A549 (cell line): ENCODE measurements at regions not wholly inside any gene's neighbourhood (a gene's known extent, or its start where the extent isn't known, plus 50 kb on each side); places are given as distances from the start of the nearest gene placed in this dataset.

Experiments used
- ATAC-seq, 2 experiments: fragments of 200-7000 bp in 1 of 2; fragments of >200 bp in 1 of 2; cut with Nextera tagmentation in 1 of 2; cut with Tn5 transposase in 1 of 2; 3 replicates each; pipeline versions ENCODE4 v1.8.0 to v1.9.1; 2018 to 2020; ENCODE audit warnings: mild to moderate bottlenecking in 1 of 2, moderate library complexity in 1 of 2
- CTCF ChIA-PET: fragments of 300-600 bp; sonication (Branson Sonifier 250); formaldehyde crosslinking; extraction: SDS; loops from one replicate; lab custom pipeline; 2021; ENCODE audit warnings: antibody characterized with exemption, inconsistent platforms; lab: Yijun Ruan, JAX
- POLR2A ChIA-PET: fragments of 350-600 bp; formaldehyde crosslinking; extraction: SDS; loops from one replicate; lab custom pipeline; 2021; ENCODE audit warnings: antibody characterized with exemption, inconsistent platforms; lab: Yijun Ruan, JAX
- DNase-seq, 2 experiments: peaks; one replicate each; pipeline versions ENCODE4 v3.0.0 to v3.0.0-alpha.2; 2011 to 2016; ENCODE audit warnings: low read depth in 1 of 2, low spot score in 1 of 2
- FAIRE-seq: peaks from 2 replicates; lab custom pipeline; 2011; peaks lifted over from hg19 to GRCh38; lab: Jason Lieb, UNC
- H3K27ac ChIP-seq, 2 experiments: fragments of >200 bp; sonication (Bioruptor Twin); formaldehyde crosslinking; 3 replicates each; pipeline ENCODE4 v1.5.1; 2016 to 2017
- H3K4me1 ChIP-seq: fragments of >200 bp; sonication (Bioruptor Twin); formaldehyde crosslinking; 3 replicates; pipeline ENCODE4 v1.6.1; 2016
- H3K4me2 ChIP-seq: fragments of >200 bp; sonication (Bioruptor Twin); formaldehyde crosslinking; 3 replicates; pipeline ENCODE4 v1.6.1; 2016
- H3K4me3 ChIP-seq: fragments of >200 bp; sonication (Bioruptor Twin); formaldehyde crosslinking; 3 replicates; pipeline ENCODE4 v1.5.1; 2016
- H3K9me3 ChIP-seq: fragments of >200 bp; sonication (Bioruptor Twin); formaldehyde crosslinking; 3 replicates; pipeline ENCODE4 v1.6.1; 2016
- BHLHE40 ChIP-seq: IDR thresholded peaks from 2 replicates; pipeline ENCODE4 v1.6.1; 2012; ENCODE audit warnings: low read depth, low read length, inconsistent platforms
- CBX8 ChIP-seq: fragments of 200-600 bp; sonication (generic); IDR thresholded peaks from 2 replicates; pipeline ENCODE4 v1.6.1; 2016
- CHD2 ChIP-seq: fragments of 150-350 bp; IDR thresholded peaks from 2 replicates; pipeline ENCODE4 v1.6.1; 2014; ENCODE audit warnings: low read length; ENCODE audit not compliant: partially characterized antibody
- ELK1 ChIP-seq: fragments of 150-350 bp; IDR thresholded peaks from 2 replicates; pipeline ENCODE4 v1.6.1; 2014; ENCODE audit warnings: low read depth, mild to moderate bottlenecking, low read length
- EP300 ChIP-seq, 2 experiments: fragments of >200 bp; sonication (Bioruptor Twin); formaldehyde crosslinking; IDR thresholded peaks; 2 replicates in 1 of 2; 3 replicates in 1 of 2; pipeline ENCODE4 v1.6.1; 2016 to 2017
- ESRRA ChIP-seq: fragments of 150-350 bp; IDR thresholded peaks from 2 replicates; pipeline ENCODE4 v1.6.1; 2014; ENCODE audit warnings: mild to moderate bottlenecking, low read length, borderline replicate concordance
- GATA3 ChIP-seq: IDR thresholded peaks from 2 replicates; pipeline ENCODE4 v1.6.1; 2012; ENCODE audit warnings: borderline replicate concordance
- HES2 ChIP-seq: fragments of >200 bp; sonication (Bioruptor Twin); formaldehyde crosslinking; IDR thresholded peaks from 2 replicates; pipeline ENCODE4 v1.6.1; 2016
- HEYL ChIP-seq: fragments of 250-450 bp; sonication (Bioruptor Pico); IDR thresholded peaks from 2 replicates; pipeline ENCODE4 v1.8.0; 2021; ENCODE audit warnings: mild to moderate bottlenecking, moderate library complexity
- HMGXB4 ChIP-seq: fragments of 250-450 bp; sonication (Bioruptor Pico); IDR thresholded peaks from 2 replicates; pipeline ENCODE4 v1.5.0; 2021; ENCODE audit warnings: mild to moderate bottlenecking, moderate library complexity, borderline replicate concordance
- HOXA7 ChIP-seq: fragments of 250-450 bp; sonication (Bioruptor Pico); IDR thresholded peaks from 2 replicates; pipeline ENCODE4 v1.5.0; 2020; ENCODE audit warnings: mild to moderate bottlenecking, moderate library complexity
- KDM1A ChIP-seq: fragments of 200-600 bp; sonication (generic); IDR thresholded peaks from 2 replicates; pipeline ENCODE4 v1.6.1; 2016; ENCODE audit warnings: low read depth, mild to moderate bottlenecking
- MAFK ChIP-seq: fragments of 450-650 bp; IDR thresholded peaks from 2 replicates; pipeline ENCODE4 v1.6.1; 2014; ENCODE audit not compliant: partially characterized antibody
- MAX ChIP-seq: IDR thresholded peaks from 2 replicates; pipeline ENCODE4 v1.6.1; 2012
- MAZ ChIP-seq: fragments of 150-350 bp; IDR thresholded peaks from 2 replicates; pipeline ENCODE4 v1.6.1; 2014; ENCODE audit warnings: antibody characterized with exemption, low read depth, low read length, borderline replicate concordance
- MYC ChIP-seq: IDR thresholded peaks from 2 replicates; pipeline ENCODE4 v1.6.1; 2012; ENCODE audit warnings: mild to moderate bottlenecking, inconsistent platforms, low read length, improper control_type of control experiment, borderline replicate concordance
- NFE2L2 ChIP-seq: fragments of 150-350 bp; conservative IDR thresholded peaks from 2 replicates; pipeline ENCODE4 v1.6.1; 2014; ENCODE audit warnings: low read length
- NPAS2 ChIP-seq: fragments of 250-450 bp; sonication (Bioruptor Pico); IDR thresholded peaks from 2 replicates; pipeline ENCODE4 v1.8.0; 2022; ENCODE audit warnings: mild to moderate bottlenecking, moderate library complexity, borderline replicate concordance
- PBX3 ChIP-seq: IDR thresholded peaks from 2 replicates; pipeline ENCODE4 v1.6.1; 2012
- POLR2A ChIP-seq: IDR thresholded peaks from 2 replicates; pipeline ENCODE4 v1.6.1; 2012; ENCODE audit warnings: mild to moderate bottlenecking, low read length
- POLR2AphosphoS2 ChIP-seq: conservative IDR thresholded peaks from 2 replicates; pipeline ENCODE4 v1.6.1; 2012; ENCODE audit warnings: low read length, improper control_type of control experiment, inconsistent platforms
- REST ChIP-seq: fragments of 200-600 bp; sonication (generic); IDR thresholded peaks from 2 replicates; pipeline ENCODE4 v1.6.1; 2016; ENCODE audit warnings: antibody characterized with exemption, mild to moderate bottlenecking, moderate library complexity
- SMC3 ChIP-seq: fragments of >200 bp; sonication (Bioruptor Twin); formaldehyde crosslinking; IDR thresholded peaks from 3 replicates; pipeline ENCODE4 v1.6.1; 2018; ENCODE audit warnings: inconsistent platforms
- TFCP2L1 ChIP-seq: fragments of 250-450 bp; sonication (Bioruptor Pico); IDR thresholded peaks from 2 replicates; pipeline ENCODE4 v1.5.0; 2021; ENCODE audit warnings: mild to moderate bottlenecking
- TP53 ChIP-seq: fragments of 250-450 bp; sonication (Bioruptor Pico); IDR thresholded peaks from 2 replicates; pipeline ENCODE4 v1.5.0; 2021; ENCODE audit warnings: mild to moderate bottlenecking, moderate library complexity
- ZFP36 ChIP-seq: fragments of 450-650 bp; IDR thresholded peaks from 2 replicates; pipeline ENCODE4 v1.6.1; 2014; ENCODE audit warnings: borderline replicate concordance; ENCODE audit not compliant: partially characterized antibody
- ZSCAN20 ChIP-seq: fragments of 250-450 bp; sonication (Bioruptor Pico); IDR thresholded peaks from 2 replicates; pipeline ENCODE4 v1.8.0; 2022; ENCODE audit warnings: mild to moderate bottlenecking, moderate library complexity
- whole genome bisulfite sequencing: methylation state at CpG from one replicate; pipeline ENCODE4 v1.1.6; 2017; ENCODE audit errors: missing lambda C conversion rate; 5-methylcytosine and 5-hydroxymethylcytosine counted together

GRCh38 chr13:109397285-109397684, 389.1 kb downstream of the IRS2 start (continued):
- no peak for TF ChIP-seq HEYL
- TF ChIP-seq ESRRA, result no peak

- Histone ChIP-seq H3K27ac (no peak overlapping the region; a peak in 1 of 6 replicates), H3K4me2 (no peak overlapping the region), H3K4me3 (no peak overlapping the region), H3K4me1 (no peaks in the 10 kb centered on the region), H3K9me3 (no peaks in the 10 kb centered on the region)
- ATAC-seq (peak in 1 of 2 experiments; percentile 32; a peak in 1 of 6 replicates), FAIRE-seq (no peak), DNase-seq (peak in 1 of 2 experiments; percentile 4)
- 75% methylated on average over 9 of the region's 9 CpGs for WGBS
- POLR2A ChIA-PET, result no interaction called here
- CTCF ChIA-PET, result no interaction called here
- no peak for TF ChIP-seq ZSCAN20 (CRISPR knock-in tag)
- TF ChIP-seq ELK1, result no peak
- TF ChIP-seq MAZ, result no peak
- TF ChIP-seq KDM1A, result no peak
- TF ChIP-seq PBX3, result no peak
- no peak for TF ChIP-seq HOXA7 (CRISPR knock-in tag)
- no peak for TF ChIP-seq POLR2A
- TF ChIP-seq EP300 (IDR thresholded peaks at IDR 0.05), result no peak
- TF ChIP-seq MYC, result no peak
- TF ChIP-seq HEYL, result no peak
Measured at GRCh38 chr13:109396266-109396665, 390.1 kb downstream of the IRS2 start.

GRCh38 chr13:109395014-109395413, 391.4 kb downstream of the IRS2 start:
- Histone ChIP-seq H3K9me3 (no peaks in the 10 kb centered on the region), H3K27ac (no peak overlapping the region; a peak in 1 of 6 replicates), H3K4me3 (no peak overlapping the region), H3K4me2 (no peak overlapping the region), H3K4me1 (no peaks in the 10 kb centered on the region)
- no peak for TF ChIP-seq BHLHE40
- no peak for TF ChIP-seq HES2
- TF ChIP-seq TP53 (CRISPR knock-in tag), result no peak
- no peak for TF ChIP-seq POLR2AphosphoS2
- no peak for TF ChIP-seq SMC3
- no peak for TF ChIP-seq CBX8
- TF ChIP-seq NFE2L2, result no peak
- TF ChIP-seq CHD2, result no peak
- TF ChIP-seq ZFP36, result no peak
- TF ChIP-seq TFCP2L1, result no peak
- no peak for TF ChIP-seq EP300 (IDR thresholded peaks at IDR 0.05)
- TF ChIP-seq HMGXB4 (CRISPR knock-in tag), result no peak
- TF ChIP-seq MAX, result no peak
- no peak for TF ChIP-seq NPAS2
- no peak for TF ChIP-seq REST
- TF ChIP-seq GATA3, result no peak
- TF ChIP-seq MAFK, result no peak
- DNase-seq (no peak), ATAC-seq (no peak), FAIRE-seq (no peak)
- ChIA-PET CTCF (no interaction called here), POLR2A (no interaction called here)
- 81% methylated on average over 5 of the region's 5 CpGs for WGBS
